ENCODE measurements at regions not wholly inside any gene's neighbourhood (a gene's known extent, or its start where the extent isn't known, plus 50 kb on each side); places are given as distances from the start of the nearest gene placed in this dataset.
"Not testable (repeated sequence)": the region's sequence is repeated elsewhere in the genome, so short reads cannot be mapped to it uniquely, and the experiment has no call there.

DNA sequence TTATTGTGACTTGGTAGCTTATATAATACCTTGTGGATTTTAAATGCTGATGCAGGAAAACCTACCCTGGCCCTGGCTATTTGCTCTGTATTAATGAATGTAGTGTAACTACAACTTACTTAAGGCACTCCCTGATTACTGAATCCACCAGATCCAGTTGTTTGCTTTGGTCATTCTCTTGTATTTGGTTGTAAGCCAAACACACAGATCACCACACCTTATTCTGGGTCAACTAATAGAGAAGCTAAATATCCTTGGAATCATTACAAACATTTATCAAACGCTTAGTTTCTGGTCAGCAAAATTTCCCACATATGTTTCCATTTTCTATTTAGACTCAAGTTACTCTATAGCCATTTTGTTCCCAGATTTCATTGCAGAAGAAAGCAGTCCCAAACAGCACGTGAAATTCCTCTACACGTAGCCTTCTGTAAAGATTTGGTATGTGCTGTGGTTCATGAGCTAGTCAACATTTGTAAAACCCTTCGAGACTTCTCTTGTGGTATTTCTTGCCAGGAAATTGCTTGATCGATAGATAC lies 322.6 kb downstream of the MEX3B start:
- CTCF ChIA-PET, result no interaction called here
- dilution Hi-C loops (cut with MboI; ENCODE audit: extremely low pct_ligation_motif_present, low sequenced_read_pairs) (no loop called here), intact Hi-C loops (cut with micrococcal nuclease) (loop anchor here (10.0 kb wide), 1 partner anchor 1912 kb away; no protein-coding TSS in a partner anchor)
- H3K9ac ChIP-seq (replicated peaks; ENCODE audit: extremely low read depth, insufficient read depth, low read length), result no peak overlapping the region
- no peak overlapping the region for H3K27ac ChIP-seq (ENCODE audit: insufficient read depth, low read depth, low read length)
- POLR2A ChIA-PET, result no interaction called here
- H4K20me1 ChIP-seq (replicated peaks; ENCODE audit: control insufficient read depth, extremely low read depth, insufficient read depth, low read length), result no peaks in the 10 kb centered on the region
- no peaks in the 10 kb centered on the region for H3K9me3 ChIP-seq (replicated peaks; ENCODE audit: control insufficient read depth, insufficient read depth, low read length)
- H3K36me3 ChIP-seq (ENCODE audit: control insufficient read depth in 2 of 2, extremely low read depth in 1 of 2, insufficient read depth in 2 of 2, low read length in 2 of 2), result no peaks in the 10 kb centered on the region
- no peak overlapping the region for H2AFZ ChIP-seq (ENCODE audit: low read depth, low read length)
- no peak overlapping the region for H3K4me2 ChIP-seq (ENCODE audit: insufficient read depth, low read length)
- FAIRE-seq (no peak), DNase-seq (ENCODE audit: low read depth, low spot score) (no peak)
- H3K27me3 ChIP-seq (ENCODE audit: control insufficient read depth in 2 of 2, insufficient read depth in 2 of 2, low read length in 2 of 2), result no peaks in the 10 kb centered on the region
- BruUV-seq (replicated peaks), result no TSS peak
- TF ChIP-seq POLR2AphosphoS5 (IDR thresholded peaks at IDR 0.05; ENCODE audit: insufficient read depth, low read depth, low read length) (no peak), FOS (IDR thresholded peaks at IDR 0.05; ENCODE audit: borderline replicate concordance, insufficient read depth, low read length) (no peak), EZH2 (IDR thresholded peaks at IDR 0.05; ENCODE audit: borderline replicate concordance, low read depth, low read length, severe bottlenecking) (no peak), MYC (IDR thresholded peaks at IDR 0.05; ENCODE audit: low read depth, low read length) (no peak)
- no peaks in the 10 kb centered on the region for H3K9me1 ChIP-seq (replicated peaks; ENCODE audit: control insufficient read depth, extremely low read depth, insufficient read depth, low read length)
- no peak overlapping the region for H3K4me3 ChIP-seq (replicated peaks in 1 of 3; ENCODE audit: insufficient read depth in 1 of 3, low read depth in 1 of 3, low read length in 3 of 3)
- H3K4me1 ChIP-seq (ENCODE audit: control insufficient read depth, extremely low read depth, insufficient read depth, low read length), result no peaks in the 10 kb centered on the region
- no peaks in the 10 kb centered on the region for H3K79me2 ChIP-seq (ENCODE audit: control insufficient read depth, insufficient read depth, low read length)

DNA sequence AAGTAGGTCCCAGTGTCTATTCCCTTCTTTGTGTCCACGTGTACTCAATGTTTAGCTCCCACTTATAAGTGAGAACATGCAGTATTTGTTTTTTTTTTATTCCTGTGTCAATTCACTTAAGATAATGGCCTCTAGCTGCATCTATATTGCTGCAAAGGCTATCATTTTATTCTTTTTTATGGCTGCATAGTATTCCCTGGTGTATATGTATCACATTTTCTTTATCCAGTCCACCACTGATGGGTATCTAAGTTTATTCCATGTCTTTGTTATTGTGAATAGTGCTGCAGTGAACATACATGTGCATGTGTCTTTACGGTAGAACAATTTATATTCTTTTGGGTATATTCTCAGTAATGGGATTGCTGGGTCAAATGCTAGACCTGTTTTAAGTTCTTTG lies 329.4 kb downstream of the MEX3B start:
- H3K9ac ChIP-seq (replicated peaks; ENCODE audit: extremely low read depth, insufficient read depth, low read length); H2AFZ ChIP-seq (ENCODE audit: low read depth, low read length); H3K4me2 ChIP-seq (ENCODE audit: insufficient read depth, low read length); POLR2A ChIA-PET; CTCF ChIA-PET; H3K4me3 ChIP-seq (replicated peaks in 1 of 3; ENCODE audit: insufficient read depth in 1 of 3, low read depth in 1 of 3, low read length in 3 of 3); intact Hi-C loops (cut with micrococcal nuclease); H3K36me3 ChIP-seq (ENCODE audit: control insufficient read depth in 2 of 2, extremely low read depth in 1 of 2, insufficient read depth in 2 of 2, low read length in 2 of 2); H3K4me1 ChIP-seq (ENCODE audit: control insufficient read depth, extremely low read depth, insufficient read depth, low read length); BruUV-seq (replicated peaks); H3K9me1 ChIP-seq (replicated peaks; ENCODE audit: control insufficient read depth, extremely low read depth, insufficient read depth, low read length); H3K27me3 ChIP-seq (ENCODE audit: control insufficient read depth in 2 of 2, insufficient read depth in 2 of 2, low read length in 2 of 2); H3K79me2 ChIP-seq (ENCODE audit: control insufficient read depth, insufficient read depth, low read length); dilution Hi-C loops (cut with MboI; ENCODE audit: extremely low pct_ligation_motif_present, low sequenced_read_pairs); H3K9me3 ChIP-seq (replicated peaks; ENCODE audit: control insufficient read depth, insufficient read depth, low read length); H4K20me1 ChIP-seq (replicated peaks; ENCODE audit: control insufficient read depth, extremely low read depth, insufficient read depth, low read length); FAIRE-seq; H3K27ac ChIP-seq (ENCODE audit: insufficient read depth, low read depth, low read length); DNase-seq (ENCODE audit: low read depth, low spot score): not testable (repeated sequence)
